Sciatic nerve (tissue), 2 donors: ENCODE measurements at regions not wholly inside any gene's neighbourhood (a gene's known extent, or its start where the extent isn't known, plus 50 kb on each side); places are given as distances from the start of the nearest gene placed in this dataset.

Experiments used
- ATAC-seq: fragments of 200-7000 bp; cut with Tn5 transposase; one replicate; pipeline ENCODE4 v1.9.1; 2020; ENCODE audit warnings: mild to moderate bottlenecking, moderate library complexity
- DNase-seq: peaks from one replicate; pipeline ENCODE4 v3.0.0-alpha.2; 2020; ENCODE audit warnings: low spot score
- intact Hi-C: fragments of 100-400 bp; cut with DNase I; formaldehyde crosslinking; loops from one replicate; pipeline ENCODE4 v1.14.2; 2022
- donor health status: DM: no; HTN: no; CAD: no.
- donor health status: DM: no; HTN: no; CAD: no.

- ATAC-seq: no peak
- intact Hi-C loops: no loop called here
- DNase-seq: no peak
These were observed 78.3 kb upstream of the AOAH start for GRCh38 chr7:36802459-36803135.

- intact Hi-C loops: no loop called here
- DNase-seq (no peak), ATAC-seq (no peak)
These were observed 72.7 kb upstream of the AOAH start for GRCh38 chr7:36796850-36797536.

GRCh38 chr7:36795451-36796021 is 71.2 kb upstream of the AOAH start:
- intact Hi-C loops: no loop called here
- ATAC-seq (no peak), DNase-seq (no peak)

- ATAC-seq: peak; percentile 91
- DNase-seq: peak; percentile 71
- intact Hi-C loops: no loop called here
These were observed 70.4 kb upstream of the AOAH start for GRCh38 chr7:36794689-36795088.

GRCh38 chr7:36792421-36792820 is 68.1 kb upstream of the AOAH start:
- ATAC-seq: no peak
- intact Hi-C loops: no loop called here
- DNase-seq: no peak

GRCh38 chr7:36790311-36790787 is 66.1 kb upstream of the AOAH start:
- intact Hi-C loops: no loop called here
- ATAC-seq (no peak), DNase-seq (no peak)

GRCh38 chr7:36788825-36789470 is 64.7 kb upstream of the AOAH start:
- DNase-seq (no peak), ATAC-seq (no peak)
- intact Hi-C loops: no loop called here

- intact Hi-C loops: no loop called here
- ATAC-seq (no peak), DNase-seq (no peak)
These were observed 63.7 kb upstream of the AOAH start for GRCh38 chr7:36787933-36788378.

GRCh38 chr7:36784991-36785940 is 61.0 kb upstream of the AOAH start:
- ATAC-seq (peak; percentile 86), DNase-seq (peak; percentile 65)
- intact Hi-C loops: no loop called here

- no peak for ATAC-seq
- DNase-seq: no peak
- intact Hi-C loops: no loop called here
These were observed 56.9 kb upstream of the AOAH start for GRCh38 chr7:36781011-36781738.

- intact Hi-C loops: no loop called here
These were observed 53.6 kb upstream of the AOAH start for GRCh38 chr7:36777855-36778254.

GRCh38 chr7:36777062-36777461 is 52.8 kb upstream of the AOAH start:
- no peak for DNase-seq
- intact Hi-C loops: no loop called here
- no peak for ATAC-seq

More at GRCh38 chr7:36777855-36778254, 53.6 kb upstream of the AOAH start:
- no peak for DNase-seq
- ATAC-seq: no peak

- peak; percentile 56 for ATAC-seq
- DNase-seq: no peak
- intact Hi-C loops: no loop called here
These were observed 51.4 kb upstream of the AOAH start for GRCh38 chr7:36775676-36776075.

- intact Hi-C loops: no loop called here
- ATAC-seq: no peak
These were observed 50.8 kb upstream of the AOAH start for GRCh38 chr7:36775061-36775620.

More at GRCh38 chr7:36775061-36775620, 50.8 kb upstream of the AOAH start:
- DNase-seq: no peak
